ENCODE measurements at regions not wholly inside any gene's neighbourhood (a gene's known extent, or its start where the extent isn't known, plus 50 kb on each side); places are given as distances from the start of the nearest gene placed in this dataset.
"Not testable (repeated sequence)": the region's sequence is repeated elsewhere in the genome, so short reads cannot be mapped to it uniquely, and the experiment has no call there.

DNA sequence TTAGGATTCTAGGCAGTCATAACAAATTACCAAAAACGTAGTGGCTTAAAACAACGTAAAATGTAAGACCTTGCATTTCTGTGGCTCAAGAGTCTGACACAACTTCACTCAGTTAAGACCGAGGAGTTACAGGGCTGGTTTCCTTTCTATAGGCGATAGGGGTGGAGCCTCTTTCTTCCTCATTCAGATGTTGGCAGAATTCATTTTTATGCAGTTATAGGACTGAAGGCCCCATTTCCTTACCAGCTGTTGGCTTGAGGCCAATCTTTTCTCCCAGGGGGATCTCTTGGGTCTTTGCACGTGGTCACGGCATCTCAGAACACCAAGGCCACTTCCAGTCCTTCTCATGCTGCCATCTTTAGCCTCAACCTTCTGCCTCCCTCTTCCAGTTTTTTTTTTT is 145.2 kb downstream of the KCNJ2 start:
- CTCF ChIA-PET = no interaction called here
- Mint-ChIP-seq H3K36me3 (ENCODE audit: low read depth) (no peaks in the 10 kb centered on the region), H3K9me3 (peaks cover 1% of the 10 kb centered on the region), H3K4me3 (no peak overlapping the region), H3K27ac (no peak overlapping the region), H3K27me3 (ENCODE audit: low read depth) (no peaks in the 10 kb centered on the region), H3K4me1 (ENCODE audit: low read depth) (no peaks in the 10 kb centered on the region)
- intact Hi-C loops (cut with micrococcal nuclease) = no loop called here
- DNase-seq = no peak

DNA sequence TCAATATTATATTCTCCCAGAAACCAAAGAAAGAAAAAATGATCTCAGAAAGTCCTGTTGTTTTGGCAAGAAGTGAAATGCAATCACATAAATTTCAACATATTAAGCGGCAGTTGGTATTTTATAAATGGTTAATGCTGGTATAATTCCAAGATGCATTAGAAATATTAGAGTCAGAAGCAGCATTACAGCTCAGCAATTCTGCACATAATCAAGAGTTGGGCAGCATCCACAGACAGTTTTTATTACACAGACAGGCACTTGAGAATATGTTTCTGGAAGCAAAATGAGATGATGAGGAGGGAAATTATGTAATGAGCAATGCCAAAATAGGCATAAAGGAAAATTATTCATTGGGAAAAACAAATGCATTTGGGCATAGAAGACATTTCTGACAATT is 148.1 kb downstream of the KCNJ2 start:
- Mint-ChIP-seq H3K9me3 (peaks cover 1% of the 10 kb centered on the region), H3K4me1 (ENCODE audit: low read depth) (no peaks in the 10 kb centered on the region), H3K27ac (no peak overlapping the region), H3K4me3 (no peak overlapping the region), H3K36me3 (ENCODE audit: low read depth) (no peaks in the 10 kb centered on the region), H3K27me3 (ENCODE audit: low read depth) (no peaks in the 10 kb centered on the region)
- DNase-seq = no peak
- intact Hi-C loops (cut with micrococcal nuclease) = no loop called here
- CTCF ChIA-PET = no interaction called here

DNA sequence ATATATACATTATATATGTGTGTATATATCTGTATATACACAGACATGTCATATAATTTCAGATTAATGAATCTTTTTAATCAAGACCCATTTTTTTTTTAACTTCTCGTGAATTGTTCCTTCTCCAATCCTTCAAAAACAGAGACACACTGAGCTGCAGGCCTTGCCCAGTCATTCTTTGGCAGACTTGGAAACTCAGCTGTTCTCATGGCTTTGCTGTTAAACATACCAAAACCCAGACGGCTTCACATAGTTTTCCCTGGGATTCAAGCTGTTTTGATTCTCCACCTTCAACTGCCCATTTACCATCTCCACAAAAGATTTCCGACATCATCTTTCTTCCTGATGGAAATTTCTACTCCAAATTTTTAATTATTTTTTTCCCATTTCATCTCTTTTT is 148.7 kb downstream of the KCNJ2 start:
- intact Hi-C loops (cut with micrococcal nuclease) = no loop called here
- no peak for DNase-seq
- no peaks in the 10 kb centered on the region for H3K36me3 Mint-ChIP-seq (ENCODE audit: low read depth)
- H3K27ac Mint-ChIP-seq = no peak overlapping the region
- H3K4me1 Mint-ChIP-seq (ENCODE audit: low read depth) = no peaks in the 10 kb centered on the region
- H3K27me3 Mint-ChIP-seq (ENCODE audit: low read depth) = no peaks in the 10 kb centered on the region
- no peak overlapping the region for H3K4me3 Mint-ChIP-seq
- peaks cover 1% of the 10 kb centered on the region for H3K9me3 Mint-ChIP-seq
- CTCF ChIA-PET = no interaction called here

DNA sequence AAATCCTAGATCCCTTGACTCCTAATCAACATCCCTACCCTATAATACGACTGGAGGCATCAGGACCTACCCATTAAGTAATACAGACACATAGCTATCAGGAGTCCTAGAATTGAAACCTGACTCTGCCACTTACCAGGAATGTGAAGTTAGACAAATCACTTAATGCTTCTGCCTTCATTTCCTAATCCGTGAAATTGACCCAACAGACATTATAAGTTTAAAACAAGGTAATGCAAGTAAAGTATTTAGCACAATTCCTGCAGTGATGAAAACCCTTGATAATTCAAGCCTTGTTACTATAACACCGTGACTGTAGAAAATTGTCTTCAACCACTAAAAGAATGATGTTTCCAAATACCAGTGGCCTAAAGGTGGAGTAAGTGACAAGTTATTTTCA is 150.2 kb downstream of the KCNJ2 start:
- no peak for DNase-seq
- no peaks in the 10 kb centered on the region for H3K36me3 Mint-ChIP-seq (ENCODE audit: low read depth)
- intact Hi-C loops (cut with micrococcal nuclease) = no loop called here
- peaks cover 1% of the 10 kb centered on the region for H3K9me3 Mint-ChIP-seq
- no peak overlapping the region for H3K4me3 Mint-ChIP-seq
- CTCF ChIA-PET = no interaction called here
- H3K27ac Mint-ChIP-seq = no peak overlapping the region
- H3K4me1 Mint-ChIP-seq (ENCODE audit: low read depth) = no peaks in the 10 kb centered on the region
- no peaks in the 10 kb centered on the region for H3K27me3 Mint-ChIP-seq (ENCODE audit: low read depth)

DNA sequence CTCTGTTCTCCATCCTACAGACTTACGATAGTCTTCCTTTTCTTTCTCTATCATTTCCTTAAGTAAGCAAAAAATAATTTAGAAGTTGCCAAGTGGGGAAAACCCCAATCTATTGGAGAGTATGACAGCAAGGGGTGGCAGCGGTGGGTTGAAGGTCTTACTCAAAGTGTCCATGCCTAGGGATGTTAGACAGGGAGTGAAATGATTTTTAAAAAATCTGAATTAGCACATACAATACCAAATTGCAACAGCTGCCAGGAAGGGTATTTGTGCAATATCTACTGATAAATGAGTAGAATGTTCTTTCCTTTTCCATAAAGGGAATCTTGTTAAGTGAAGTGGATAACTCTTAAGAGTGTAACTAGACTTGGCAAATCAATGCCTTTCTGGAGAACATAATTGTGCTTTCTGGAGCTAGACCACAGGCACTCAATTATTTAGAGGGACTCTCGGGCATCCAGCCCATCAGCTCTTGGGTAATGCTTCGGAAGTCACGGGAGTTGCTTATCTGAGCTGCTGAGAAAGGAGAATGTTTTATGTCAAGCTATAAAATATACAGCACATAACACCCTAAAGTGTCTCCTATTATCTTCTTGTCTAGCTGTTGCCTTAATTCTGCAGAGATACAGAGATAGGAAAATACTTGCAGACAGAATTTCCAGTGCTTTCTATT is 151.5 kb downstream of the KCNJ2 start:
- CTCF ChIA-PET = interaction anchor here (0.5 kb wide), 1 partner anchor 190 kb away, joined by 3 read pairs; no protein-coding TSS in a partner anchor
- H3K27ac Mint-ChIP-seq = no peak overlapping the region
- H3K4me3 Mint-ChIP-seq = no peak overlapping the region
- no peaks in the 10 kb centered on the region for H3K27me3 Mint-ChIP-seq (ENCODE audit: low read depth)
- H3K4me1 Mint-ChIP-seq (ENCODE audit: low read depth) = no peaks in the 10 kb centered on the region
- peaks cover 1% of the 10 kb centered on the region for H3K9me3 Mint-ChIP-seq
- no peaks in the 10 kb centered on the region for H3K36me3 Mint-ChIP-seq (ENCODE audit: low read depth)
- no peak for DNase-seq
- intact Hi-C loops (cut with micrococcal nuclease) = no loop called here

DNA sequence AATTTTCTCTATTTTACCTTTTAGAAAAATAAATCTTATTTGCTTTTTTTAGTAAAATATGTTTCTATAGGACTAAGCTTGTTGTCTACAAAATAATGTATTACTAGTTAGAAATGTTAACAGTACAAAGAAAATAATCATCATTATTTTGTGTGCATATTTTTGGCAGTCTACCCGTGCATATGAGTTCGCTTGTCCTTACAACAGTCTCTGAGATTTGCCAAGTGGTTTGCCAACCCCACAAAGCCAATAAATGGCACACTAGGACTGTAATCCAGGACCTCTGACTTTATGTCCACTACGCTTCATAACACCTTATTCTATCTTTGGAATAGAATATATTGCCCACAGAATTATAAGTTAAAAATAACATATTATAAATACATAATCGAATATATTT is 152.0 kb downstream of the KCNJ2 start:
- CTCF ChIA-PET = interaction anchor here (0.5 kb wide), 1 partner anchor 190 kb away, joined by 3 read pairs; no protein-coding TSS in a partner anchor
- intact Hi-C loops (cut with micrococcal nuclease) = no loop called here
- no peaks in the 10 kb centered on the region for H3K36me3 Mint-ChIP-seq (ENCODE audit: low read depth)
- peaks cover 1% of the 10 kb centered on the region for H3K9me3 Mint-ChIP-seq
- no peaks in the 10 kb centered on the region for H3K4me1 Mint-ChIP-seq (ENCODE audit: low read depth)
- no peak overlapping the region for H3K4me3 Mint-ChIP-seq
- no peak for DNase-seq
- H3K27me3 Mint-ChIP-seq (ENCODE audit: low read depth) = no peaks in the 10 kb centered on the region
- H3K27ac Mint-ChIP-seq = no peak overlapping the region

DNA sequence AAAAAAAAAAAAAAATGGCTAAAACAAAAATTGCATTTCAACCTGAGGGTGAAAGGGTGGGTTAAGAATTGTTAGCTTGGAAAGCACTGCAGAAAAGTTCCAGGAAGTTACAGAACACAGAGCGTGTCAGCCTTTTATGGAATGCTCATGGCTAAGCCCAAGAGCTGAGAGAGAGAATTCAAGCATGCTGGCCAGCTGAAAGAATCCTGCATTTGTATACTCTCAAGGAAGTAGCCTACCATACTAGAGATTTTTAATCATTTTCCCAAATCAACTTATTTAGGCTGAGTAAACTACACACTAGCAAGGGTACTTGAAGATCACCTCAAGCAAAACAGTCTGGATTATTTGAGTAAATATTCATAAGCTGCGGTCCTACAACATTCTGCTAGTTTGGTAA is 153.9 kb downstream of the KCNJ2 start:
- no peaks in the 10 kb centered on the region for H3K4me1 Mint-ChIP-seq (ENCODE audit: low read depth)
- peaks cover 1% of the 10 kb centered on the region for H3K9me3 Mint-ChIP-seq
- CTCF ChIA-PET = no interaction called here
- no peaks in the 10 kb centered on the region for H3K27me3 Mint-ChIP-seq (ENCODE audit: low read depth)
- H3K27ac Mint-ChIP-seq = no peak overlapping the region
- intact Hi-C loops (cut with micrococcal nuclease) = no loop called here
- H3K36me3 Mint-ChIP-seq (ENCODE audit: low read depth) = no peaks in the 10 kb centered on the region
- no peak for DNase-seq
- H3K4me3 Mint-ChIP-seq = no peak overlapping the region

DNA sequence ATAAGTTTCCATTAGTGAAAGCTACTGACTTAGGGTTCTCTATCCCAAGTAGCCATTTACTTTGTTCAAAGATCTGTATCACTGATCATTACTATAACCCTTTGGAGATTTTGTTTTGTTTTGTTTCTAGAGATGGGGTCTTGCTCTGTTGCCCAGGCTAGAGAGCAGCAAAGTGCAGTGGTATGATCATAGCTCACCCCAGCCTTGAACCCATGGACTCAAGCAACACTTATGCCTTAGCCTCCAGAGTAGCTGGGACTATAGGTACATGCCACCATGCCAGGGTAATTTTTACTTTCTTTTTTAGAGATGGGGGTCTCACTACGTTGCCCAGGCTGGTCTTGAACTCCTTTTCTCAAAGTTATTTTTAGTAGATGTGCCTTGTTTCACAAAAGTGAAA is 154.7 kb downstream of the KCNJ2 start:
- Mint-ChIP-seq H3K9me3 (peaks cover 1% of the 10 kb centered on the region), H3K4me1 (ENCODE audit: low read depth) (no peaks in the 10 kb centered on the region), H3K27me3 (ENCODE audit: low read depth) (no peaks in the 10 kb centered on the region), H3K27ac (no peak overlapping the region), H3K36me3 (ENCODE audit: low read depth) (no peaks in the 10 kb centered on the region), H3K4me3 (no peak overlapping the region)
- intact Hi-C loops (cut with micrococcal nuclease) = no loop called here
- CTCF ChIA-PET = no interaction called here
- no peak for DNase-seq

DNA sequence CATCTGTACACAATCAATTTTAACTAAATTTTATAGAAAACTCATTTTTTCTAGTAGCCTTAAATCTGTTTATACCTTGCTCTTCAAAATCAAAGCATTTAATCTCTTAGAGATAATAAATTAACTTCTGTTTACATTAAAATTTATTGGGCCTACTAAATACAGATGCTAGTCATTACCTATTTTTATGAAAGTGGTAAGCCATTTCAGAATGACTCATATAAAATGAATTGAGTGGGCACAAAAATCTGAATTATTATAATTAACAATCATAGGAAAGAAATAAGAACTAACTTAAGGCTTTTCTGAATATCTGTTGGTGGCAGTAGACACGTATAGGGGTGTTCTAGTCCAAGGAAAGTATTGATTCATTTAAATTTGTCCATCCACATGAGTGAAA is 157.9 kb downstream of the KCNJ2 start:
- Mint-ChIP-seq H3K4me1 (ENCODE audit: low read depth) (no peaks in the 10 kb centered on the region), H3K27me3 (ENCODE audit: low read depth) (no peaks in the 10 kb centered on the region), H3K36me3 (ENCODE audit: low read depth) (no peaks in the 10 kb centered on the region), H3K9me3 (no peaks in the 10 kb centered on the region), H3K4me3 (no peak overlapping the region), H3K27ac (no peak overlapping the region)
- CTCF ChIA-PET = no interaction called here
- intact Hi-C loops (cut with micrococcal nuclease) = no loop called here
- DNase-seq = no peak

DNA sequence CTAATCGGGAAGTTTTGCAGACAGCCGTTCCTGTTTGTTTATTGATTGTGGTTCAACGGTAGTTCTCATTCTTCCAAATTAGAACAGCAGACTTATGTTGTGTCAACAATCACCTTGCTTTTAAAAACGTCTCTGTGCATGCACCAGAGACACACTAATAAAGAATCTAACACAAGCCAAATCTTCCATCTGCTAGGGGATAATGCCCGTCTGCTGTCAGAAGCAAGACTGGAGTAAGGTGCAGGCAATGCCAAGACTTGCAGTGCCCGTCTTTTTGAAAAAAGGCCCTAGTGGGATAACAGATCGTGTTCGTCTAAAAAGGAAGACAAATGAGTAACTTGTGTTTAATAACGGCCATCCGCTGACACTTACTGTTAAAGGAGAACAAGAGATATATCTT is 158.4 kb downstream of the KCNJ2 start:
- no peak for DNase-seq
- no peaks in the 10 kb centered on the region for H3K36me3 Mint-ChIP-seq (ENCODE audit: low read depth)
- no peak overlapping the region for H3K4me3 Mint-ChIP-seq
- no peaks in the 10 kb centered on the region for H3K9me3 Mint-ChIP-seq
- CTCF ChIA-PET = no interaction called here
- no peaks in the 10 kb centered on the region for H3K4me1 Mint-ChIP-seq (ENCODE audit: low read depth)
- intact Hi-C loops (cut with micrococcal nuclease) = no loop called here
- no peak overlapping the region for H3K27ac Mint-ChIP-seq
- no peaks in the 10 kb centered on the region for H3K27me3 Mint-ChIP-seq (ENCODE audit: low read depth)

DNA sequence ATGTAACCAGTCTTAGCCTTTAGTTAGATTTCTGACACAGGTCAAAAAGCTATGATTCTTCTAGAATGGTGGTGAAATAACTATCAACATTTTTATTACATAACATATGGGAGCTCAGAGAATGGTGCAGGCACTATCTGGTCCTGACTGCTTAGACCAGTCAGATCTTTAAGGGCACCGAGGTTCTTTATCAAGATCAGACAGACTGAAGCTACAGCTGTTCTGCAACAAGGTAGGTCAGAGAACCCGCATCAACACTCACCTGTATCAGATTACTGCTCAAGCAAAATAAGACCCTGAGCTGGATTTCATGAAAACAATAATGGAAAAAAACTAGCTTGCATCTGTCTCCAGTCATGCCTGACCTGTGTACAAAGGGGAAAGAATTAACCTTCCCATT is 160.4 kb downstream of the KCNJ2 start:
- no peaks in the 10 kb centered on the region for H3K9me3 Mint-ChIP-seq
- no peaks in the 10 kb centered on the region for H3K27me3 Mint-ChIP-seq (ENCODE audit: low read depth)
- no peaks in the 10 kb centered on the region for H3K36me3 Mint-ChIP-seq (ENCODE audit: low read depth)
- no peak overlapping the region for H3K4me3 Mint-ChIP-seq
- no peak for DNase-seq
- intact Hi-C loops (cut with micrococcal nuclease) = no loop called here
- H3K4me1 Mint-ChIP-seq (ENCODE audit: low read depth) = no peaks in the 10 kb centered on the region
- no peak overlapping the region for H3K27ac Mint-ChIP-seq
- CTCF ChIA-PET = no interaction called here

DNA sequence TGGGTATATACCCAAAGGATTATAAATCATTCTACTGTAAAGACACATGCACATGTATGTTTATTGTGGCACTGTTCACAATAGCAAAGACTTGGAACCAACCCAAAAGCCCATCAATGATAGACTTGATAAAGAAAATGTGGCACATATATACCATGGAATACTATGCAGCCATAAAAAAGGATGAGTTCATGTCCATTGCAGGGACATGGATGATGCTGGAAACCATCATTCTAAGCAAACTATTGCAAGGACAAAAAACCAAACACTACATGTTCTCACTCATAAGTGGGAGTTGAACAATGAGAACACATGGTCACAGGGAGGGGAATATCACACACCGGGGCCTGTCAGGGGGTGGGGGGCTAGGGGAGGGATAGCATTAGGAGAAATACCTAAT is 161.7 kb downstream of the KCNJ2 start:
- CTCF ChIA-PET; H3K27me3 Mint-ChIP-seq (ENCODE audit: low read depth); DNase-seq; H3K27ac Mint-ChIP-seq; H3K4me3 Mint-ChIP-seq; intact Hi-C loops (cut with micrococcal nuclease); H3K9me3 Mint-ChIP-seq; H3K36me3 Mint-ChIP-seq (ENCODE audit: low read depth); H3K4me1 Mint-ChIP-seq (ENCODE audit: low read depth): not testable (repeated sequence)

DNA sequence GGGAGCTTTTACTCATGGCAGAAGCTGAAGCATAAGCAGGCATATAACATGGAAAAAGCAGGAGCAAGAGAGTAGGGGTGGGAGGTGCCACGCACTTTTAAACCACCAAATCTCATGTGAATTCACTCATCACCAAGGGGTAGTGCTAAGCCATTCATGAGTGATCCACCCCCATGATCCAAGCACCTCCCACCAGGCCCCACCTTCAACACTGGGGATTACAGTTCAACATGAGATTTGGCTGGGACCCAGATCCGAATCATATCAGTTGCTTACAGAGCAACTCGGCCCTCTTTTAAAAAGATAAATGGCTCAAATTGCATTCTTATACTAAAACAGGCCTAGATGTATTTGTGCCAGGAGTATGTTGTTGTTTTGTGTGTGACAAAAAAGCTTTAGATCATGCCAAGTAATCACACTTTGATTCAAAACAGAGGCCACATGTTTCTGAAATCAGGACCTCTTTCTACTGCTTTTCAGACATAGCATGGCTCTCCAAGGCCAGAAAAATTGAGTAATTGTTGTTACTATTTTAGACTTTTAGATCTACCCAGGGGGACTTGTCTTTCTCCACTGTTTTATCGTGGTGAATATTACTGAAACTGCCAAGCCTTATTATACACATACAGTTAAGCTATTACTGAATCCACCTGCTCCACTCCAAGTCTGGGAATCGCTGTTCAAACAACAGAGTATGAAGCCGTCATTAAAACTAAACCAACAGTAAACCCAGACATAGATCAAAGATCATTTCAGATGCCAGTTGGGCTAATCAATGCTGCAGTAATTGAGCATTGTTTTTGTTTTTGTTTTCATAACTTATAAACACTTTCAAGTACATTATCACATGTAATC is 163.3 kb downstream of the KCNJ2 start:
- H3K27ac Mint-ChIP-seq = no peak overlapping the region
- H3K4me3 Mint-ChIP-seq = no peak overlapping the region
- CTCF ChIA-PET = no interaction called here
- no peaks in the 10 kb centered on the region for H3K27me3 Mint-ChIP-seq (ENCODE audit: low read depth)
- H3K4me1 Mint-ChIP-seq (ENCODE audit: low read depth) = no peaks in the 10 kb centered on the region
- H3K36me3 Mint-ChIP-seq (ENCODE audit: low read depth) = no peaks in the 10 kb centered on the region
- no peak for DNase-seq
- intact Hi-C loops (cut with micrococcal nuclease) = no loop called here
- no peaks in the 10 kb centered on the region for H3K9me3 Mint-ChIP-seq

Measured in activated naive CD4-positive, alpha-beta T cell treated with anti-CD3 and anti-CD28 coated beads for 36 hours (primary cell).